ENCODE measurements at regions not wholly inside any gene's neighbourhood (a gene's known extent, or its start where the extent isn't known, plus 50 kb on each side); places are given as distances from the start of the nearest gene placed in this dataset.

- TF ChIP-seq POLR2AphosphoS5 (IDR thresholded peaks at IDR 0.05; ENCODE audit: low read depth, low read length) (no peak), CTCF (IDR thresholded peaks at IDR 0.05 in 2 of 3, conservative IDR thresholded peaks at IDR 0.05 in 1 of 3; ENCODE audit: borderline replicate concordance in 1 of 3, insufficient read depth in 1 of 3, low read depth in 2 of 3, low read length in 2 of 3) (no peak), POLR2A (IDR thresholded peaks at IDR 0.05; ENCODE audit: borderline replicate concordance, extremely low read depth, insufficient read depth, insufficient read length) (no peak), RAD21 (IDR thresholded peaks at IDR 0.05; ENCODE audit: low read depth) (no peak), EZH2 (IDR thresholded peaks at IDR 0.05) (no peak)
- TF ChIP-seq, protein P1, sequence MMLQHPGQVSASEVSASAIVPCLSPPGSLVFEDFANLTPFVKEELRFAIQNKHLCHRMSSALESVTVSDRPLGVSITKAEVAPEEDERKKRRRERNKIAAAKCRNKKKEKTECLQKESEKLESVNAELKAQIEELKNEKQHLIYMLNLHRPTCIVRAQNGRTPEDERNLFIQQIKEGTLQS (IDR thresholded peaks at IDR 0.05): no peak
- TF ChIP-seq, protein P2, sequence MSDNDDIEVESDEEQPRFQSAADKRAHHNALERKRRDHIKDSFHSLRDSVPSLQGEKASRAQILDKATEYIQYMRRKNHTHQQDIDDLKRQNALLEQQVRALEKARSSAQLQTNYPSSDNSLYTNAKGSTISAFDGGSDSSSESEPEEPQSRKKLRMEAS (IDR thresholded peaks at IDR 0.05): no peak
These were observed 378.0 kb upstream of the SEMA3D start for GRCh38 chr7:85564861-85565260.
